Right hindlimb (tissue), 1 donor: ENCODE measurements at regions not wholly inside any gene's neighbourhood (a gene's known extent, or its start where the extent isn't known, plus 50 kb on each side); places are given as distances from the start of the nearest gene placed in this dataset.
"Not testable (repeated sequence)": the region's sequence is repeated elsewhere in the genome, so short reads cannot be mapped to it uniquely, and the experiment has no call there.

Experiments used
- DNase-seq: peaks from one replicate; pipeline ENCODE4 v3.0.0-alpha.2; 2018

GRCh38 chr14:22184157-22184829 is 404.7 kb downstream of the DAD1 start:
- DNase-seq, result no peak

- DNase-seq, result no peak
These were observed 409.0 kb downstream of the DAD1 start for GRCh38 chr14:22180045-22180444.

- DNase-seq, result no peak
These were observed 409.8 kb downstream of the DAD1 start for GRCh38 chr14:22179190-22179589.

- DNase-seq, result no peak
These were observed 410.6 kb downstream of the DAD1 start for GRCh38 chr14:22178333-22178839.

- no peak for DNase-seq
These were observed 411.2 kb downstream of the DAD1 start for GRCh38 chr14:22177870-22178269.

GRCh38 chr14:22176957-22177356 is 412.1 kb downstream of the DAD1 start:
- DNase-seq, result no peak

- DNase-seq, result not testable (repeated sequence)
These were observed 413.8 kb downstream of the DAD1 start for GRCh38 chr14:22175278-22175558.

GRCh38 chr14:22174412-22175277 is 414.4 kb downstream of the DAD1 start:
- no peak for DNase-seq

- no peak for DNase-seq
These were observed 420.7 kb downstream of the DAD1 start for GRCh38 chr14:22168092-22168955.

GRCh38 chr14:22164616-22165015 is 424.4 kb downstream of the DAD1 start:
- no peak for DNase-seq

GRCh38 chr14:22163051-22163450 is 426.0 kb downstream of the DAD1 start:
- DNase-seq, result no peak

- no peak for DNase-seq
These were observed 429.1 kb downstream of the DAD1 start for GRCh38 chr14:22159957-22160356.

GRCh38 chr14:22159099-22159498 is 429.9 kb downstream of the DAD1 start:
- no peak for DNase-seq

- no peak for DNase-seq
These were observed 430.5 kb downstream of the DAD1 start for GRCh38 chr14:22158560-22158959.

- no peak for DNase-seq
These were observed 433.5 kb downstream of the DAD1 start for GRCh38 chr14:22155571-22155970.

GRCh38 chr14:22152903-22153302 is 436.1 kb downstream of the DAD1 start:
- no peak for DNase-seq

GRCh38 chr14:22152161-22152870 is 436.7 kb downstream of the DAD1 start:
- no peak for DNase-seq

GRCh38 chr14:22151121-22151520 is 437.9 kb downstream of the DAD1 start:
- no peak for DNase-seq

GRCh38 chr14:22149058-22149457 is 440.0 kb downstream of the DAD1 start:
- DNase-seq, result no peak

GRCh38 chr14:22147716-22148115 is 441.3 kb downstream of the DAD1 start:
- no peak for DNase-seq

- DNase-seq, result no peak
These were observed 445.7 kb downstream of the DAD1 start for GRCh38 chr14:22143363-22143762.

GRCh38 chr14:22140633-22141032 is 448.4 kb downstream of the DAD1 start:
- no peak for DNase-seq
